ENCODE measurements at regions not wholly inside any gene's neighbourhood (a gene's known extent, or its start where the extent isn't known, plus 50 kb on each side); places are given as distances from the start of the nearest gene placed in this dataset.
"Not testable (repeated sequence)": the region's sequence is repeated elsewhere in the genome, so short reads cannot be mapped to it uniquely, and the experiment has no call there.

DNA sequence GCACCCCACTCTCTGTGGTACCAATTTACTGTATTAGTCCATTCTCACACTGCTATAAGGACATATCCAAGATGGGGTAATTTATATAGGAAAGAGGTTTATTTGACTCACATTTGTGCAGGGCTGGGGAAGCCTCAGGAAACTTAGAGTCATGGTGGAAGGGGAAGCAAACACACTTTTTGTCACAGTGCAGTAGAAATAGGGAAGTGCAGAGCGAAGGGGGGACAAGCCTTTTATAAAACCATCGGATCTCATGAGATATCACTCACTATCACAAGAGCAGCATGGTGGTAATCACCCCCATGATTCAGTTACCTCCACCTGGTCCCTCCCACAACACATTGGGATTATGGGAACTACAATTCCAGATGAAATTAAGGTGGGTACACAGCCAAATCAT is 766.9 kb upstream of the PCDH10 start:
- DNase-seq (ENCODE audit: low read depth) = no peak

DNA sequence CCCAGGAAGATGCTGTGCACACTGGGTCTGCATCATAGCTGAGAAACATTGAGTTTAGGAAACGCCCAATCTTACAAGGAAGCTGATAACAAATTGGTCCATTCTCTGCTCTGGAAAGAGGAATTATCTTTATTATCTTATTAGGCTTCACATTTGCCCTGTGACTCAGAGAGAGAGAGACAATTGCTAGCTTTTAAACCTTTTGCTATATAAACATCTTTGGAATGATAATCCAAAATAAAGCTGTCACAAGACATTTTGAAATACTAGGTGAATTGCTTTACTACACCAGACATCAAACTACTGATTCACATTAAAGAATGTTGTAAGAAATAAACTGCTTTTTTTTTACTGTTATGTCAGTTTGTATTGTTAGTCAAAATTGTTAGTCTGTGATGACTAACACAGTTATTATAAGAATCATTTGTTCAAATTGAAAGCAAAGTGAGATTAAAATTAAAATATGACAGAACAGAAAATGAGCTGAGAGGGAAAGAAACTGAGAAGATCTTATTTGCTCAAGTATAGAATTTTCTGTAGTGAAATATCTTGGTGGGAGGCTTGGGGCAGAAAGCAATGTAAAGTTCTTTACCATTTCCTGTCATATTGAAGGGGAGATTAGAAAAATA is 765.4 kb upstream of the PCDH10 start:
- no peak for DNase-seq (ENCODE audit: low read depth)

DNA sequence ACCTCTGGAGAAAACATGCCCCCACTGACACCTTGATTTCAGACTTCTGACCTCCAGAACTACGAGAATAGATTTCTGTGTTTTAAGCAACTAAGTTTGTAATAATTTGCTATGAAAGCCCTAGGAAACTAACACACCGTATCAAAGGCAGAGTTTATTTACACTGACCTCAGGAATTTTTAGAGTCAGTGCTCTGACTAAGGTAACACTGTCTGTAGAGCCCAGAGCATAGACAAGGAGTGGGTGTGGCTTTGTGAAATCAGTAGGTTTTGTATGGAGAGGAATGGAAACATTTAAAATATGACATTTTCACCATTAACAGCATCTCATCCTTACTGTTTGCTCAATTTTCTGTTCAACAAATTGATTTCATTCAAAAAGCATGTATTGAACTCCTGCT is 764.4 kb upstream of the PCDH10 start:
- DNase-seq (ENCODE audit: low read depth) = no peak

DNA sequence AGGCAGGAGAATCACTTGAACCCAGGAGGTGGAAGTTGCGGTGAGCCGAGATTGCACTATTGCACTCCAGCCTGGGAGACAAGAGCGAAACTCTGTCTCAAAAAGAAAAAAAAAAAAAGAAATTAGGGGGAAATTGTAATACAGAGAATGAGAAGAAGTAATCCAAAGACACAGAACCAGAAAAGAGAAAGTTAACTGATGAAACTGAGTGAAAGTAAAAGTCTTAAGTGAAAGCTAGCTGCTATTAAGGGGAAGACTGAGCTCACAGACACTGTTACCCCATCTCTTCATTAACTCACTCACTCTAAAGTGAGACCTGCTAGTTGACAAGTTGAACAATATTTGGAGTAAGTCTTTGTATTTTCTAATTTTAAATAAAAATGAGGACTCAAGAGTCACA is 763.0 kb upstream of the PCDH10 start:
- DNase-seq (ENCODE audit: low read depth) = no peak

DNA sequence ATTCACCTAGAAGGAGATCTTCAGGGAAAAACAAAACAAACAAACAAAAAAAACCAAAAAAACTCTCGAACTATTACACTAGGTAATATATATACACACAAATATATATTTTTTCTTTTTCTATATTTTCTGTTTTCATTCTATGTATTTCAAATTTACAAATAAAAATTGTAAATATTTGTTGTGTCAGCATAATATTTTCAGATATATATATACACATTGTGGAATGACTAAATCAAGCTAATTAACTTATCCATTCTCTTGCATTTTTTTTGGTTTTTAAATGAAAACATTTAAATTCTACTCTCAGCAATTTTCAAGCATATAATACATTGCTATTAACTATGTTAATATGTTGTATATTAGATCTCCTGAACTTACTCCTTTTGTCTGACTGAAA is 762.0 kb upstream of the PCDH10 start:
- no peak for DNase-seq (ENCODE audit: low read depth)

DNA sequence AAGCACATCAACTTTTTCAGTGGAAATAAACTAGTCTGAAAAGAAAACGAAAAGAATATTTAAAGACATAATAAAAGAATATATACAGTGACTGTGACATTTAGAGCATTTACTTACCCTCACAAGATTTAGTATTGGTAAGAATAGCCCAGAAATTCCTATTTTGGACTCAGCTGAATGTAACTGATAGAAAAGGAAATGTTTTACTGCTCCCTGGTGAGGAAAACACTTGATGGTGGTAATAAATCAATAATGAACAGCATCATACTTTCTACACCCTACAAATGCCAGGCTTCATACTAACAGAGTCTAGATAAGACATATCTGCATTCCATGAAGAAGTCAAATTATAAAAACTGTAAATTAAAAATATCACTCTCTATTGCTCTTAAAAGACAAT is 753.5 kb upstream of the PCDH10 start:
- no peak for DNase-seq (ENCODE audit: low read depth)

DNA sequence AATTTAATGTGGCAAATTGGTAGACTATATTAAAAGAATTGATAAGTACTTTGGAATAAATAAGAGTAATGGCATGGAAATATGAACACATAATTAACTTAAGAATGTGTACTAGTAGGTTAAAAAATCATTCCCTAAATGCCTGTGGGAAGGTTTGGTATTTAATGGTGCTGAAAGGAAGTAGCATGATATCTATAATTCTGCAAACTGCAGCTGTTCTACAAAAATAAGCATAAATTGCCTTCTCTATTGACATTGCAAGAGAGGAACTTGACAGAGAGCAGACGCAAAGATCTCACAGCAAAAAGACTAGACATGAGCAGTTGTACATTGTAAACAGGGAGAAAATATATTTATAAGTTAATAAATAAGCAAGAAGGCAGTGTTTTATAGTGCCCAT is 752.5 kb upstream of the PCDH10 start:
- DNase-seq (ENCODE audit: low read depth) = no peak

DNA sequence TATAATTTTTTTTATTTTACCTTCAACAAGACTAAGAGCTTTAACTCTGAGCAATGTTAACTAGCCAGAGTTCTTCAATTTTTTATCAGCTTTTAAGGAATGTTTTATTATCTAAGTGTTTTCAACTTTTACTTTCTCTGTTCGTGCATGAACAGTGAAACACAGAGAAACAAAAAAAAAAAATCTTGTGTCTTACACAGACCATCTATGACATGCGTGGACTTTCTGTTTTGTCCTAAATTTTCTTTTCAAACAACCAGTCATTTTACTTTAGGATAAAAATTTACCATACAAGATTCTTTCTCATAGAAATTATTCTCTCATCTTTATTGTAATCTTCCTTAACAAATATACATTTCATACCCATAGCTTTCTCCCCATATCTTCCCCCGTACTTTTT is 731.9 kb upstream of the PCDH10 start:
- DNase-seq (ENCODE audit: low read depth) = no peak

DNA sequence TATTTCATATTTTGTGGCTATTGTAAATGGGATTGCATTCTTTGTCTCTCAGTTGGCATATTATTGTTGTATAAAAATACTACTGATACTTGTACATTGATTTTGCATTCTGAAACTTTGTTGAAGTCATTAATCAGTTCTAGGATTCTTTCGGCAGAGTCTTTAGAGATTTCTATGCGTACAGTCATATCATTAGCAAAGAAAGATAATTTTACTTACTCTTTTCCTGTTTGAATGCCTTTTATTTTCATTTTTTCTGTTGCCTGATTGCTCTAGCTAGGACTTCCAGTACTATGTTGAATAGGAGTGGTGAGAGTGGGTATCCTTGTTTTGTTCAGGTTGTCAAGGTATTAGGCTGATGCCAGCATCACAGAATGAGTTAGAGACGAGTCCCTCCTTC is 722.0 kb upstream of the PCDH10 start:
- no peak for DNase-seq (ENCODE audit: low read depth)

DNA sequence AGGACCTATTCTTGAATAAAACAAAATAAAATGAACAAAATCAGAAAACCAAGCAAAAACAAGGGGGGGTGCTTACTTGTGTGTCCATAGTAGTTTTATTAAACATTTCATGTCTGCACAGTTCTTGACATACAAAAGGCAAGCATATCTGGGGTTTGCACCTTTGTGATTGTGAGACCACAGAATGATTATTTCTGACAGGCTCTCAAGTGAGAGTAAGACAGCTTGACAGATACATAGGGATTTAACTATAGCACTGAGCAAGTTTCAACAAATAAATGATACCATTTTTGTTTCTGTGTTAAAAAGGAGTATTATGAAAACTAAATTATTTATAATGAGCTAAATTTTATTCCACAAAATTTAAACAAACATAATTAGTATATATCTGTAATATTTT is 712.0 kb upstream of the PCDH10 start:
- no peak for DNase-seq (ENCODE audit: low read depth)

DNA sequence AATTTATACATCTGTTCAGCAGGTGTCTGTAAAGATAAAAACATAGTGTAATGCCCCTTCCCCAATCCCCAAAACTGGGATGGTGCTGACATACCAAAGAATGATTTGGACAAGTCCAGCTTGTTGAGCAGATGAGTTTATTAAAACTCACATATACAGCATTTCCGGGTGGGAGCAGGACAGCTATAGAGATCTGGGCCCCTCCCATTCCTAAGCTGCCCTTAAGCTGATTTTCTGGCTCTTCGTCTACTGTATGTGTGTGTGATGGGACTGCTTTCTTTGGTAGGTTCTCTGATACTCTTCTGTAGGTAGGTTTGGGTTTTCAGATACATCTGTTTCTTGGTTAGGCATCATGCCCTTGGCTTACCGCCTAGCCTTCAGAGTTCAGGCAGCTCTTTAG is 703.7 kb upstream of the PCDH10 start:
- no peak for DNase-seq (ENCODE audit: low read depth)

DNA sequence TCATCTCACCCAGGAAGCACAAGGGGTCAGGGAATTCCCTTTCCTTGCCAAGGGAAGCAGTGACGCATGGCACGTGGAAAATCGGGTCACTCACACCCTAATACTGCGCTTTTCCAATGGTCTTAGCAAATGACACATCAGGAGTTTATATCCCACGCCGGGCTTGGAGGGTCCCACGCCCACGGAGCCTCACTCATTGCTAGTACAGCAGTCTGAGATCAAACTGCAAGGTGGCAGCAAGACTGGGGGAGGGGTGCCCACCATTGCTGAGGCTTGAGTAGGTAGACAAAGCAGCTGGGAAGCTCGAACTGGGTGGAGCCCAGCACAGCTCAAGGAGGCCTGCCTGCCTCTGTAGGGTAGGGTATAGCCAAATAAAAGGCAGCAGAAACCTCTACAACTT is 691.1 kb upstream of the PCDH10 start:
- DNase-seq (ENCODE audit: low read depth) = not testable (repeated sequence)

DNA sequence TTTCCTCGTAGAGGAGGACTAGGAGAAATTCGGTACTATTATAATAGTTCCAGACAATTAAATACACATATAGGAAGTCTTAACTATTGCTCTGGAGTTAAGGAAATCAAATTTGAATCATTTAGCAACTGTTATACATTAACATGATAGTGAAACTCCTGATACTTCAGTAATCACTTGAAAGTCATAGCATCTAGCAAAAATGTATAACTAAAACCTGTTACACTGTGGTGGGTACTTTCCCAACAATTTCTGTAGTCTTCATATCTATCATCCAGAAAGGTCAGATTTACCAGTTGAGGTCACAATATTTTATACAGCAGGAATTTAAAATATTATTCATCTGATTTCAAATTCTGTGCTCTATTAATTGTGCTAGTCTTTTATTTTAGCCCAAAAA is 669.6 kb upstream of the PCDH10 start:
- DNase-seq (ENCODE audit: low read depth) = no peak

DNA sequence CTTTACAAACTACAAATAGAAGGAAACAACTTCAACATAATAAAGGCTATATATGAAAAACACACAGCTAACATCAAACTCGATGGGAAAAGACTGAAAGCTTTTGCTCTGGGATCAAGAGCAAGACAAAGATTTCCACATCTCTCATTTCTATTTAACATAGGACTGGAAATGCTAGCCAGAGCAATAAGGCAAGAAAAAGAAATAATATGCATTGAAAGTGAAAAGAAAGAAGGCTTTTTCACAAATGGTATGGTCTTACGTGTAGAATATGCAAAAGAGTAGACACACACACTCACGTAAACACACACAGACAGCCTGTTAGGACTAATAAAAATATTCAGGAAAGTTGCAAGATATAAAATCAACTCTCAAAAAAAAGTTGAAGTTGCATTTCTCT is 660.5 kb upstream of the PCDH10 start:
- no peak for DNase-seq (ENCODE audit: low read depth)

DNA sequence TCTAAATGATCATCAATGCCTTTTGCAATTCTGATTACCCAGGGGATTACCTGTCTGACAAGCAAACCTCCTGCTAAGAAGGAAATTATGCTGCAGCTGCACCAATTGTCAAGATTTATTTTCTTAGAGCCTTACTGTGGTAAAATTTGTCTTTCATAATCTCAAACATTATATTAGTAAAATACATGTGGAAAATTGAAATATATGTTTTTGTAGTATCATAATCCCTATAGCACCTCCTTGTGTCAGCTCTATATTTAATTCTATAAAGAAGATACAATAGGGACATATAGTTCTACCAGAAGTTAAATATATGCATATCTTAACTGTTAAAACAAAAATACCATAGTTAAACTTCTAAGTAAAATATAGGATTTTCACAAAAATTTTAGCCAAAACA is 655.6 kb upstream of the PCDH10 start:
- DNase-seq (ENCODE audit: low read depth) = no peak

DNA sequence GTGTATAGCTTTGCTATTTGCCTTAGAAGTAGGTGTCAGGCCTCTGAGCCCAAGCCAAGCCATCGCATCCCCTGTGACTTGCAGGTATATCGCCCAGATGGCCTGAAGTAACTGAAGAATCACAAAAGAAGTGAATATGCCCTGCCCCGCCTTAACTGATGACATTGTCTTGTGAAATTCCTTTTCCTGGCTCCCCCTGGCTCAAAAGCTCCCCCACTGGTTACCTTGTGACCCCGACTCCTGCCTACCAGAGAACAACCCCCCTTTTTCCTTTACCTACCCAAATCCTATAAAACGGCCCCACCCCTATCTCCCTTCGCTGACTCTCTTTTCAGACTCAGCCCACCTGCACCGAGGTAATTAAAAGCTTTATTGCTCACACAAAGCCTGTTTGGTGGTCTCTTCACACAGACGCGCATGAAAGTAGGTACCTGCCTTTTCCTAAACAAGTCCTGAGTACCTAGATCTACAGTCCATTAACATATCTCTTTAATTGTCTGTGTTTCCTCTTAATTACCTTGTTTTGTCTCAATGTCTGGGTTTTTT is 653.8 kb upstream of the PCDH10 start:
- DNase-seq (ENCODE audit: low read depth) = not testable (repeated sequence)

DNA sequence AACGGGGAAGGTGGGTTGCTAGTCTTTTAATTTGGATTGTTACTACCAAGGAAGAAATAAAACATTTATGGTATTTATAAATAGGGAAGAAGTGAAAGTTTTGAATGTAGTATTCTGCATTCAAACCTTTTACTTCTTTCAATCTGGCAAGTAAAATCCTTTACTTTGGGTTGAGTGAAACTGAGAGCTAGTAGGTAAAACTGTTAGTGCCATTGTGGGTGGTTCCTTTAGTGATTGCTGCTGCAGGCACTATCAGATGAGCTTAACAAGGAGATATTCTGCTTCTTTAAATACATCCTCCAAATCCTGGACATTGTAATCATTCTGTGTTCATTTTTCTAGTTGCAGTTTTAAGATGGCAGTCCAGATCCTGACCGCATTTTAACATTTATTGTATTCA is 650.9 kb upstream of the PCDH10 start:
- DNase-seq (ENCODE audit: low read depth) = no peak

DNA sequence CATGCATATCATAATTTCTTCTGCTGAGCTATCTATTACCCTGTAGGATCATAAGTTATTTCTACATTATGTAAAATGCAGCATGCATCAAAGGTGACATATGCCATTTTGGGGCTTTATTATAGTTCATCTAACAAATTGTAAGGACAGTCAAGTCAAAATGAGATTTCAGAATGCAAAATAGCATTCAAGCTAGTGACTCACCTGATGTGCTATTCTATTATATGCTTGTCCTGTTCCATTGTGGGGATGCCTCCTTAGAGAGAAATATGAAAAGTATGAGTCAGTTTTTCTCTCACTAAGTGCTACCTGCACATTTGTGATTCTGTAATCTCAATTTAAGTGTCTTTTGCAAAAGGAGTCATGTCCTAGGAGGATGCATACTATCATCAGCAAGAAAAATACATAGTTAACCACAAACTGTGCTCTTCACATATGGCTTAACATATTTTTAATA is 647.0 kb upstream of the PCDH10 start:
- no peak for DNase-seq (ENCODE audit: low read depth)

DNA sequence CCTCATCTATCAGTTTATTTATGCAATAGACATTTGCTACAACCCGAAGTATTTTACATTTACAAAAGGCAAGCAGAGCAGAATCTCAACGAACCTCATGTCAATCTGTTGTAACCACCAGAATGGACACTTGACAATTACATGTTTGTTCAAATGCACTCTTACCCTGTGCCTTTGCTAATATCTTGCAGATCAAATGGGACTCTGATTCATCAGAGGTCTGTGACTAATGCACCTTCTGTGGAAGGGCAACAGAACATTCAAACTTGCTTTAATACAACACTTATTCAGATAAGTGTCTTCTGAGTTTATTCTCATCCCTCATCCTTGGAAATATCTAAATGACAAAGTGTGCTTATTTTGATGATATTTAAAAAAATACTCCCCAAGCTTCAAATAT is 644.7 kb upstream of the PCDH10 start:
- DNase-seq (ENCODE audit: low read depth) = no peak

DNA sequence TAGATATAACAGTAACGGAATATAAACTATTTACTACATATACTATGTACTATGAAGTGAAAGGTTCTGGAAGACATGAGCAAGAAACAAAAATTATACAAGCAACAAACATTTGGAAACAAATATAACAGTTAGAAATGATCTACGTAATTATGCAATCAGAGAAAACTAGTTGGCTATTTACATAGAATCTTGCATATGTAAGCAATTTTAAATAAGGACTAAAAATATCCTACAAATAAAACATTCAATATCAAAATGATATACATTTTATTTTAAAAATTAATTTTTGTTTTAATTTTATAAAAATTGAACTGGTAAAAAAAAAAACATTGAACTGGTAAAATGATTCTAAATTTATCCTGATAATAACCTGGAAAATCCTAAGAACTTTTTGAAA is 642.5 kb upstream of the PCDH10 start:
- DNase-seq (ENCODE audit: low read depth) = no peak

DNA sequence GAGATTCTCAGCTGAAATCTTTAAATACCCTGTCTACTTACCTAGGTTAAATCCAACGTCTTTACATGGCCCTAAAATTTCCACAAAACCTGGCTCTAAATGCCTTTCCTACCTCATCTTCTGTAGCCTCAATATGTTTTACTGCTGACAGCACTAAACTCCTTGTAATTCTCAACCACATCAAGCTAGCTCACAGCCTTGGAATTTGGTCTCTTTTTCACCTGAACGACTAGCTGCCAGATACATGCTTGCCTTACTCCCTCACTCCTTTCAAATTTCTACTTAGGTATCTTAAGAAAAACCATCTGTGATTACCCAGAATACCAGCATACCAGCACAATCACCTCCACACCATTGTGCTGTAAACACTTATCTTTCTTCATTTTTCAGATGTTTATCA is 635.6 kb upstream of the PCDH10 start:
- no peak for DNase-seq (ENCODE audit: low read depth)

DNA sequence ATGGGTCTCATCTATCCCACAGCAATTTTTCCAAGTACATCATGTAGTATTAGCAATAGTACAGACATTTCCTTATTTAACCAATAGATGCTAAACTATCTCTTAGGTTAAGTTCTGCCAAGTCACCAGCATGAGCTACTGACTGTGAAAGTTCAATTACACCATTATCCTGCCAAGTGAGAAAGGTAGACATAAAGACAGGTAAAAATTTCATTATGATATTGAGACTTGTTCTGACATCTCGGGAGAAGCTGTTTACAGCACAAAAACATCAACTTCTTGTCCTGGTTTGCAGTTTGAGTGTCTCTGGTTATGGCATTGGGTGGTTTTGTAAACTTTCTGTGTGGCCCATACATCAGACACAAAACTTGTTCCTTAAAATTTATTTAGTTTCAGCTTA is 622.4 kb upstream of the PCDH10 start:
- no peak for DNase-seq (ENCODE audit: low read depth)

DNA sequence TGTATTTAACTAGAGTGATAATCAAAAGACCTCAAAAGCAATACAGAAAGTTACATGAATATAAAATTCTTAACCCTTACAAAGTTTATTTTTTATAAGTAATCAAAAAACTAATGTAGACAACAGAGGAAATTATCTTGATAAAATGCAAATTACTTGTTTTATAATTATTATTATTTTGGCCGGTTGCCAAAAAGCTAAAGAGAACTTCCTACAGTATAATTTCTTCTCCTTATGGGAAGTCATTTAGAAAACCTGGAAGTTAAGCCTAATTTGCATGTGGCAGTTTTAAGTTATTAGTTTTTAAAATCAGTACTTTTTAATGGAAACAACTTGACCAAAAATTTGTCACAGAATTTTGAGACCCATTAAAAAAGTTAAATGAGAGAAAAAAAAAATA is 621.3 kb upstream of the PCDH10 start:
- no peak for DNase-seq (ENCODE audit: low read depth)

DNA sequence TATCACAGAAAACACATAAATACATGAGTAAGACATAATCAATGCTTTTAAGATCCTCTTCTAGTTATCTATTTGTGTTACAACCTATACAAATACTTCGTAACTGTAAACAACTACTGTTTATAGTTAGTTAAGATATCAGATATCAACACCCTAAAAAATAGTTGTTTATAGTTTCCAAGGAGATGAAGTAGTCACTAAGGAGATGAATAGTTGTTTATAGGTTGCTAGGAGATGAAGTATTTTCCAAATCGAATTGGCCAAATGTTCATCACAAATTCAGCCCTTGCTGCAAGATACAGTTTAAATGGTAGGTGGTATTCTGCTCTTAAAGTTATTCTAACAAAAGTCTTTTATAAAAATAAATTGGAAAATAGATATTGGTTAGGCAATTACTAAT is 618.2 kb upstream of the PCDH10 start:
- no peak for DNase-seq (ENCODE audit: low read depth)

DNA sequence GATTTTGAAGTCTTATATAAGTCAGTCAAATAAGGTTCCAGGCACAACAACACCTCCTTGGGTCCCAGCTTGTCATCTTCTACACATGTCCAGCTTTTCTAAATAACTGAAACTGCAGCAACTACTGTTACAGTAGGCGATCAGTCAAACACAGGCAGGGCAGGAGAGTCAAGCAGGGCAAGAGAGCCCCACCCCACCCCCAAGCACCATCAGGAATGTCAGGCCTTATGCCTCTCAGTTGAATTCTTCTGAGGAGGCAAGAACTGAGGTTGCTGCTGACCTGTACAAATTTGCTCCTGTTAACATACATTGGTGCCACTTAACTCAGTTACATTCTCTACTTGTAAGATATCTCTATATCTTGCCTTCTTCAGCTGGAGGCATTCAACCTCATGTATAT is 608.8 kb upstream of the PCDH10 start:
- no peak for DNase-seq (ENCODE audit: low read depth)

Measured in GM04504 (cell line).